CD4-positive, alpha-beta memory T cell (primary cell): ENCODE measurements at regions not wholly inside any gene's neighbourhood (a gene's known extent, or its start where the extent isn't known, plus 50 kb on each side); places are given as distances from the start of the nearest gene placed in this dataset.

Experiments
- CTCF ChIA-PET: fragments of 350-600 bp; sonication (Branson Sonifier 250); formaldehyde crosslinking; loops from one replicate; lab custom pipeline; 2021; ENCODE audit warnings: inconsistent platforms; ENCODE audit not compliant: partially characterized antibody; lab: Charles Lee
- POLR2A ChIA-PET: fragments of 350-600 bp; sonication (Branson Sonifier 250); formaldehyde crosslinking; loops from one replicate; lab custom pipeline; 2021; ENCODE audit not compliant: partially characterized antibody; lab: Charles Lee
- DNase-seq, 5 donors: peaks; one replicate each; pipeline versions ENCODE4 v3.0.0 to v3.0.0-alpha.2; 2020 to 2022; ENCODE audit warnings: mixed read lengths in 1 of 5
- H3K27ac ChIP-seq: one replicate; pipeline ENCODE4 v1.7.0; 2013; ENCODE audit warnings: low read depth, low read length
- H3K27me3 ChIP-seq: 2 replicates; pipeline ENCODE4 v1.7.0; 2013; ENCODE audit warnings: mild to moderate bottlenecking, low read length, moderate library complexity; ENCODE audit not compliant: insufficient read depth
- H3K36me3 ChIP-seq: 2 replicates; pipeline ENCODE4 v1.7.0; 2013; ENCODE audit warnings: mild to moderate bottlenecking, low read length, moderate library complexity; ENCODE audit not compliant: insufficient read depth
- H3K4me1 ChIP-seq: 2 replicates; pipeline ENCODE4 v1.7.0; 2013; ENCODE audit warnings: mild to moderate bottlenecking, low read length, moderate library complexity; ENCODE audit not compliant: insufficient read depth
- H3K4me3 ChIP-seq, 2 donors: one replicate each; pipeline ENCODE4 v1.7.0; 2013; ENCODE audit warnings: low read length in 2 of 2, mild to moderate bottlenecking in 1 of 2
- H3K9me3 ChIP-seq, 2 donors: one replicate each; pipeline ENCODE4 v1.7.0; 2013; ENCODE audit warnings: low read length in 2 of 2, control low read depth in 1 of 2; ENCODE audit not compliant: control insufficient read depth in 1 of 2
- H3K27ac Mint-ChIP-seq, 7 donors: one replicate each; pipeline ENCODE4 v1.8.0; 2020 to 2021; ENCODE audit warnings: mixed read lengths in 7 of 7, mild to moderate bottlenecking in 6 of 7, inconsistent platforms in 3 of 7, moderate library complexity in 3 of 7
- H3K27me3 Mint-ChIP-seq, 2 donors: one replicate each; pipeline ENCODE4 v1.8.0; 2020 to 2021; ENCODE audit warnings: mixed read lengths in 2 of 2
- H3K36me3 Mint-ChIP-seq, 2 donors: one replicate each; pipeline ENCODE4 v1.8.0; 2020 to 2021; ENCODE audit warnings: mixed read lengths in 2 of 2, inconsistent platforms in 1 of 2, mild to moderate bottlenecking in 1 of 2
- H3K4me1 Mint-ChIP-seq, 4 donors: one replicate each; pipeline ENCODE4 v1.8.0; 2020 to 2021; ENCODE audit warnings: mixed read lengths in 4 of 4, mild to moderate bottlenecking in 1 of 4
- H3K4me3 Mint-ChIP-seq, 8 donors: one replicate each; pipeline ENCODE4 v1.8.0; 2020 to 2021; ENCODE audit warnings: mixed read lengths in 8 of 8, mild to moderate bottlenecking in 7 of 8, moderate library complexity in 6 of 8, inconsistent platforms in 3 of 8
- H3K9me3 Mint-ChIP-seq, 8 donors: one replicate each; pipeline ENCODE4 v1.8.0; 2020 to 2021; ENCODE audit warnings: mixed read lengths in 8 of 8, mild to moderate bottlenecking in 5 of 8, inconsistent platforms in 3 of 8, moderate library complexity in 1 of 8
- intact Hi-C: fragments of 100-400 bp; cut with micrococcal nuclease; formaldehyde crosslinking; loops from one replicate; pipeline ENCODE4 v1.15.1; 2023

DNA sequence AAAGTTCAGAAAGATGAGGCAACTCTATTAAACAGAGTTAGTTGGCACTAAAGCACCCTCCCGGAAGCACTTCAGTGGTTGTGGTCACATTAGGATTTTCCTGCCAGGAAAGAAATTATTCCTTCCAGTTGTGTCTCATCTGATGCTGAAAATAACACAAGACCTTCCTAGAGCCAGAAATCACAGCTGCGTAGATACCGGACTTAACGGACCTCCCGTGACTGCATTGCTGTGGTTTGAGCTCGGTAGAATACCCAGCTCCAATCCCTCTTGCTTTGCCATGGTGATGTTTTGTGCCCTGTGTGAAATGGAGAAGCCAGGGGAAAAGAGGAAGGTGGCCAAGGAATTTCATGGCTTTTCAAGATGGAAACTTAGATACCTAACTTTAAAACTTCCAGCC lies 215.0 kb upstream of the IGF1R start:
- no peaks in the 10 kb centered on the region for H3K27me3 ChIP-seq
- intact Hi-C loops = no loop called here
- Mint-ChIP-seq H3K4me3 (no peak overlapping the region), H3K27ac (no peak overlapping the region), H3K9me3 (no peaks in the 10 kb centered on the region), H3K4me1 (peaks cover 0 to 10% (median 8%) of the 10 kb centered on the region in 4 donors), H3K27me3 (peaks cover 14 to 15% of the 10 kb centered on the region in 2 donors), H3K36me3 (no peaks in the 10 kb centered on the region)
- ChIA-PET CTCF (no interaction called here), POLR2A (no interaction called here)
- no peak for DNase-seq
- H3K4me3 ChIP-seq = no peak overlapping the region
- no peaks in the 10 kb centered on the region for H3K36me3 ChIP-seq
- H3K4me1 ChIP-seq = peaks cover 4% of the 10 kb centered on the region
- no peak overlapping the region for H3K27ac ChIP-seq
- H3K9me3 ChIP-seq = no peaks in the 10 kb centered on the region

- H3K27me3 Mint-ChIP-seq = peaks cover 12 to 13% of the 10 kb centered on the region in 2 donors
- Histone ChIP-seq H3K4me1 (peaks cover under 1% of the 10 kb centered on the region), H3K36me3 (no peaks in the 10 kb centered on the region), H3K9me3 (no peaks in the 10 kb centered on the region), H3K27me3 (no peaks in the 10 kb centered on the region), H3K27ac (no peak overlapping the region), H3K4me3 (no peak overlapping the region)
- peaks cover 0 to 6% (median 6%) of the 10 kb centered on the region in 4 donors for H3K4me1 Mint-ChIP-seq
- ChIA-PET CTCF (no interaction called here), POLR2A (no interaction called here)
- no peak overlapping the region for H3K4me3 Mint-ChIP-seq
- H3K9me3 Mint-ChIP-seq = no peaks in the 10 kb centered on the region
- intact Hi-C loops = no loop called here
- DNase-seq = no peak
- no peaks in the 10 kb centered on the region for H3K36me3 Mint-ChIP-seq
- no peak overlapping the region for H3K27ac Mint-ChIP-seq
Measured at GRCh38 chr15:98433856-98434255, 214.5 kb upstream of the IGF1R start.

GRCh38 chr15:98437752-98438151 lies 210.6 kb upstream of the IGF1R start:
- ChIA-PET POLR2A (no interaction called here), CTCF (interaction anchor here (1.5 kb wide), 1 partner anchor 11 kb away, joined by 3 read pairs; no protein-coding TSS in a partner anchor)
- Mint-ChIP-seq H3K27ac (no peak overlapping the region), H3K9me3 (no peaks in the 10 kb centered on the region), H3K36me3 (no peaks in the 10 kb centered on the region), H3K4me1 (no peaks in the 10 kb centered on the region), H3K27me3 (peaks cover 3 to 6% of the 10 kb centered on the region in 2 donors), H3K4me3 (no peak overlapping the region)
- Histone ChIP-seq H3K9me3 (no peaks in the 10 kb centered on the region), H3K4me1 (no peaks in the 10 kb centered on the region), H3K27ac (no peak overlapping the region), H3K36me3 (no peaks in the 10 kb centered on the region), H3K4me3 (no peak overlapping the region), H3K27me3 (no peaks in the 10 kb centered on the region)
- DNase-seq = no peak
- intact Hi-C loops = no loop called here

GRCh38 chr15:98438326-98438725 lies 210.0 kb upstream of the IGF1R start:
- DNase-seq = no peak
- H3K4me1 ChIP-seq = no peaks in the 10 kb centered on the region
- Mint-ChIP-seq H3K27ac (no peak overlapping the region), H3K9me3 (no peaks in the 10 kb centered on the region), H3K4me3 (no peak overlapping the region), H3K27me3 (peaks cover 3 to 6% of the 10 kb centered on the region in 2 donors), H3K4me1 (no peaks in the 10 kb centered on the region), H3K36me3 (no peaks in the 10 kb centered on the region)
- H3K36me3 ChIP-seq = no peaks in the 10 kb centered on the region
- POLR2A ChIA-PET = no interaction called here
- H3K9me3 ChIP-seq = no peaks in the 10 kb centered on the region
- H3K4me3 ChIP-seq = no peak overlapping the region
- intact Hi-C loops = no loop called here
- H3K27ac ChIP-seq = no peak overlapping the region
- no peaks in the 10 kb centered on the region for H3K27me3 ChIP-seq
- CTCF ChIA-PET = interaction anchor here (1.5 kb wide), 1 partner anchor 12 kb away, joined by 3 read pairs; no protein-coding TSS in a partner anchor

DNA sequence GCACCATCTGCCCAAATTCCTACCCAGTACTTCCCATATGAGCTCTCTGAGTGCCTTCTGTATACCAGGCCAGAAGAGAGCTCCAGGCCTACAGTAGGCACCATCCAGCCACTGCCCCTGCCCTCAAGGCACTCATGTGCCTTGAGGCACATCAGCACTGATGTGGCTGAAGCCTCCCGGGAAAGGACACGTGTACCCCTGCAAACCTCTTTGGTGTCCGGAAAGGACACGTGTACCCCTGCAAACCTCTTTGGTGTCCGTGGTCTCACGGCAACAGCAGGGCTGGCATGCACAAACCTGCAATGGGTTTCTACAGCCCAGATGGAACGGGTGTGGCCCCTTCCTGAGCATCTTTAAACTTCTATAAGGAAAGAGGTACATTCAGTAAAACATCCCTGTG lies 209.4 kb upstream of the IGF1R start:
- no peak overlapping the region for H3K27ac Mint-ChIP-seq
- CTCF ChIA-PET = interaction anchor here (1.5 kb wide), 1 partner anchor 13 kb away, joined by 3 read pairs; no protein-coding TSS in a partner anchor
- Histone ChIP-seq H3K36me3 (no peaks in the 10 kb centered on the region), H3K27me3 (no peaks in the 10 kb centered on the region), H3K4me3 (no peak overlapping the region), H3K4me1 (no peaks in the 10 kb centered on the region), H3K27ac (no peak overlapping the region), H3K9me3 (no peaks in the 10 kb centered on the region)
- peaks cover 3 to 6% of the 10 kb centered on the region in 2 donors for H3K27me3 Mint-ChIP-seq
- DNase-seq = no peak
- POLR2A ChIA-PET = no interaction called here
- H3K9me3 Mint-ChIP-seq = peaks cover 0 to under 1% (median 0%) of the 10 kb centered on the region in 8 donors
- H3K36me3 Mint-ChIP-seq = no peaks in the 10 kb centered on the region
- intact Hi-C loops = no loop called here
- no peaks in the 10 kb centered on the region for H3K4me1 Mint-ChIP-seq
- no peak overlapping the region for H3K4me3 Mint-ChIP-seq

GRCh38 chr15:98439523-98439942 lies 208.8 kb upstream of the IGF1R start:
- intact Hi-C loops = no loop called here
- H3K27me3 Mint-ChIP-seq = peaks cover 6 to 8% of the 10 kb centered on the region in 2 donors
- Histone ChIP-seq H3K27me3 (no peaks in the 10 kb centered on the region), H3K4me3 (no peak overlapping the region), H3K36me3 (no peaks in the 10 kb centered on the region), H3K27ac (no peak overlapping the region), H3K9me3 (no peaks in the 10 kb centered on the region), H3K4me1 (no peaks in the 10 kb centered on the region)
- no peaks in the 10 kb centered on the region for H3K36me3 Mint-ChIP-seq
- H3K4me3 Mint-ChIP-seq = no peak overlapping the region
- no peak overlapping the region for H3K27ac Mint-ChIP-seq
- H3K9me3 Mint-ChIP-seq = peaks cover 0 to 2% (median 0%) of the 10 kb centered on the region in 8 donors
- no peaks in the 10 kb centered on the region for H3K4me1 Mint-ChIP-seq
- POLR2A ChIA-PET = no interaction called here
- CTCF ChIA-PET = interaction anchor here (1.1 kb wide), 1 partner anchor 8 kb away, joined by 3 read pairs; no protein-coding TSS in a partner anchor
- DNase-seq = no peak

- H3K9me3 Mint-ChIP-seq = peaks cover 0 to 2% (median 0%) of the 10 kb centered on the region in 8 donors
- H3K27me3 Mint-ChIP-seq = peaks cover 6 to 8% of the 10 kb centered on the region in 2 donors
- H3K4me3 Mint-ChIP-seq = no peak overlapping the region
- Histone ChIP-seq H3K4me3 (no peak overlapping the region), H3K9me3 (no peaks in the 10 kb centered on the region), H3K27ac (no peak overlapping the region), H3K36me3 (no peaks in the 10 kb centered on the region), H3K27me3 (no peaks in the 10 kb centered on the region), H3K4me1 (no peaks in the 10 kb centered on the region)
- no peaks in the 10 kb centered on the region for H3K36me3 Mint-ChIP-seq
- no peak overlapping the region for H3K27ac Mint-ChIP-seq
- ChIA-PET POLR2A (no interaction called here), CTCF (interaction anchor here (0.6 to 0.9 kb wide), 3 partner anchors 19 to 646 kb away, joined by 3 read pairs; no protein-coding TSS in a partner anchor)
- no peak for DNase-seq
- no peaks in the 10 kb centered on the region for H3K4me1 Mint-ChIP-seq
- intact Hi-C loops = no loop called here
Measured at GRCh38 chr15:98440917-98441316, 207.4 kb upstream of the IGF1R start.
